HAP-1 (cell line): ENCODE measurements at regions not wholly inside any gene's neighbourhood (a gene's known extent, or its start where the extent isn't known, plus 50 kb on each side); places are given as distances from the start of the nearest gene placed in this dataset.

Experiments used
- DNase-seq, 2 experiments: peaks; one replicate each; pipeline ENCODE4 v3.0.0-alpha.2; 2016 to 2020; ENCODE audit warnings: low spot score in 2 of 2
- H3K27me3 ChIP-seq: fragments of 250-450 bp; sonication (Bioruptor Pico); 2 replicates; pipeline ENCODE4 v1.5.1; 2020; ENCODE audit warnings: low read depth, mild to moderate bottlenecking, moderate library complexity
- H3K36me3 ChIP-seq: fragments of 250-450 bp; sonication (Bioruptor Pico); replicated peaks from 2 replicates; pipeline ENCODE4 v1.5.1; 2020; ENCODE audit warnings: mild to moderate bottlenecking
- H3K4me1 ChIP-seq: fragments of 250-450 bp; sonication (Bioruptor Pico); 2 replicates; pipeline ENCODE4 v1.5.1; 2020; ENCODE audit warnings: mild to moderate bottlenecking
- H3K4me3 ChIP-seq: fragments of 250-450 bp; sonication (Bioruptor Pico); 2 replicates; pipeline ENCODE4 v1.5.1; 2020; ENCODE audit warnings: mild to moderate bottlenecking, moderate library complexity
- H3K9me3 ChIP-seq: fragments of 250-450 bp; sonication (Bioruptor Pico); 2 replicates; pipeline ENCODE4 v1.5.1; 2020; ENCODE audit warnings: mild to moderate bottlenecking, moderate library complexity
- in situ Hi-C: fragments of 300-500 bp; cut with MboI; formaldehyde crosslinking; loops from 3 replicates; pipeline ENCODE4 v1.14.3; 2020; ENCODE audit warnings: low sequenced_read_pairs, inconsistent platforms, mixed read lengths

DNA sequence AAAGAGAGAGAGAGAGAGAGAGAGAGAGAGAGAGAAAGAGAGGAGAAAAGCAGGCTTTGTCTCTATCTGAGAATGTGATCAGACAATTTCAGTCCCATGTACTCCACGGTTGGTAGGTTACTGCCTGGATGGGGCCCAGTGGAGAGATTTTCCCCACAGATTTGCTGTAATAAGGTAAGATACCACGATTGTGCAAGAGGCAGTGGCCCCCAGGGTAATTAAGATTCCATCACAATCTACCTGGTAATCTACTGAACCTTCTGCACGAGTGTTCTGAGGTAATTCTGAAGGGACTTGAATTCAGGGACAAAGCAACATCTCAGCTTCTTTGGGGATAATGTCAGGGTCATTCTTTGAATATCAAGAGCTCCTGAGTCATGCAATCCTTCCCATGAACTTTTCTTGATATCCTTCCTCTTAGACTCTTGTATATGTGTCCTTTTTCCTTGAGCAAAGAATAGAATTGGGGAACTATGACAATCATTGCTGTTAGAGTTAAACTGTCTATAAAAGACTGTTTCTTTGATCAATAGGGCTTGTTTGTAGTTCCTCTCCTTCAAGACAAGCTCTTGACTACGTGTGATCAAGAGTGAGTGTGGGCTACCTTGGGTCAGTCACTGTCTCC lies 306.6 kb downstream of the MAF start:
- Histone ChIP-seq H3K4me3 (no peak overlapping the region), H3K9me3 (no peaks in the 10 kb centered on the region; the same call in 1 of the 2 replicates), H3K36me3 (no peaks in the 10 kb centered on the region), H3K27me3 (no peaks in the 10 kb centered on the region), H3K4me1 (no peaks in the 10 kb centered on the region)
- DNase-seq: no peak
- in situ Hi-C loops: no loop called here

DNA sequence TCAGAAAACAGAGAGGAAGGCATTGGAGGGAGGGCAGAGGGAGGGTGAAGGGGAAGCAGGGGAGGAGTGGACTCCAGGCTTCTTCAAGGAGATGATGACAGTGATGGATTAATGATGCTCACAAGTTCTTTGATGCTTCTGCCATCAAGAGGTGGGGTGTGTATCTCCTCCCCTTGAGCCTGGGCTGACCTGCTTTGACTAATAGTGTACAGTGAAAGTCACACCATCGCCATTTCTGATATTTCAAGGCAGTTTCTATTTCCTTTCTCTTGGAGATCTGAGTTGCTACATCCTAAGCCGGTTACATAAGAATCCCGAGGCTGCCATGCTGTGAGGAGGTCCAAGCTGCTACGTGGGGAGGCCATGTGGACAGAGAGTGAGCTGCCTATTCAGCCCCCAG lies 312.5 kb downstream of the MAF start:
- no peaks in the 10 kb centered on the region for H3K36me3 ChIP-seq
- no peaks in the 10 kb centered on the region; the same call in 1 of the 2 replicates for H3K9me3 ChIP-seq
- in situ Hi-C loops: no loop called here
- no peaks in the 10 kb centered on the region for H3K27me3 ChIP-seq
- H3K4me3 ChIP-seq: no peak overlapping the region
- no peaks in the 10 kb centered on the region for H3K4me1 ChIP-seq
- DNase-seq: no peak

DNA sequence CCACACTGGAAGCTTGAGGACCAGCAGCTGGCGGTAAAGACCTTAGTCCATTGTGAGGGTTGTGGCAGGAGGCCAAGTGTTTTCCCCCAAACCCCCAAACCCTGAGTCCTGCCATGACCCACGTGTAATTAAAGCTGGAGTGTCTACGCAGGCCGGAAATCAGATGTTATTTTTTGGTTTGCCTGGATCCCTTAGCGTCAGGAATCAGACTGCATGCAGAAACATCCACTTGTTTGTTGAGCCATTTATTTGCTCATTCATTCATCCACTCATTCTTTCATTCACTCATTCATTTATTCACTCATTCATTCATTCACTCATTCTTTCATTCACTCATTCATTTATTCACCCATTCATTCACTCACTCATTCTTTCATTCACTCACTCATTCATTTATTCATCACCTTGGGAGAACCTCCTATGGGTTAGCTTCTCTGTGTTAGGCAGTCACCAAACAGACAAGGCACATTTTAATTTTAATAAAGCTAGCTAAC lies 313.1 kb downstream of the MAF start:
- DNase-seq: no peak
- H3K4me3 ChIP-seq: no peak overlapping the region
- no peaks in the 10 kb centered on the region for H3K27me3 ChIP-seq
- H3K36me3 ChIP-seq: no peaks in the 10 kb centered on the region
- no peaks in the 10 kb centered on the region; the same call in 1 of the 2 replicates for H3K9me3 ChIP-seq
- in situ Hi-C loops: no loop called here
- H3K4me1 ChIP-seq: no peaks in the 10 kb centered on the region

DNA sequence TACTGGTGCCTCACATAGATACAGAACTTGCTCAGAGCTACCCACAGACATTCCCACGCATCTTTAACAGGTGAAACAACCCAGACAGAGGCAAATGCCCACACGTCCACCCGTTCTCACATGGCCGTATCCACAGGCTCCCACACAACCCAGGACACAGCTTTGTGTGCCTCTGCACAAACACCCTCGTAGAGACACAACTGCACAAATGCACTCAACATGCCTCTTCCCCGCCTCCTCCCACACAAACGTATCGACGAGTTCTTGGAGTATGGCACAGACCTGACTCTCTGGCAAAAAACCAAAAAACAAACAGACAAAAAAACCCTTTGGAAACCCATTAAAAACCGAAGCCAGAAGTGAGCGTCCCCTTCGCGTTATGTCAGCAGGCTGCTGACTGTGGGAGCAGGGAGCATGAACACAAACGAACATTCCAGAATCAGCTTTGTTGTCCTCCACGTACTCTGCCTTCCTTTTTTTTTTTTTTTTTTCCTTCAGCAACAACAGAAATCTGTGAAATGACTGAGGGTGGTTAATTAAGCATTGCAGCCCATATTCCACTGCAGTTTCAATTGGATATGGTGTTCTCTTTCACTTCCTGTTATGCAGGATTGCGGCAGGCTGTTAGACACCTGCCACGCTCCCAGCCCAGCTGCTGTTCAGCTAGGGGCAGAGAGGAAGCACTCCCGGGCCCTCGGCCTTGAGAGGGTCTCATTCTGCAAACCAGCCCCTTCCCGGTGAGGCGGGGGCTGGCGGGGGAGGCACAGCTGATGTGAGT lies 313.7 kb downstream of the MAF start:
- Histone ChIP-seq H3K36me3 (no peaks in the 10 kb centered on the region), H3K27me3 (no peaks in the 10 kb centered on the region), H3K9me3 (no peaks in the 10 kb centered on the region; the same call in 1 of the 2 replicates), H3K4me1 (no peaks in the 10 kb centered on the region), H3K4me3 (no peak overlapping the region)
- no peak for DNase-seq
- in situ Hi-C loops: no loop called here

DNA sequence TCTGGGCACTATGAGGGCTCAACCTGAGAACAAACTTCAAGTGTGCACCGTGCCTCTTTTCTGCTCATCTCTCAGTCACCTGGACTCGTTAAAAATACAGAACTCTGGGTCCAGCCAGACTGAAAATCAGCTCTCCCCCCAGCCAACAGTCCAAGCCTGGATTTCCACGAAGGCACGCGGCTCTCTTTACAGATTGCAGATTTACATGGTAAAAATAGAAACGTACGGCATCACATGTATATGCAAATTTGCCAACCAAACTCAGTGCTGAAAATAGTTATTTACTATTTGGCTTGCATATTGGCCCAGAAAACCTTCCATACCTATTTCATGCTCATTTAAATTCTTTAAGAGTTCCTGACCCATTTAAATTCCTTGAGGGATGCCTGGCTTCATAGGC lies 315.8 kb downstream of the MAF start:
- Histone ChIP-seq H3K27me3 (no peaks in the 10 kb centered on the region), H3K4me1 (no peaks in the 10 kb centered on the region), H3K9me3 (no peaks in the 10 kb centered on the region), H3K4me3 (no peak overlapping the region), H3K36me3 (no peaks in the 10 kb centered on the region)
- no peak for DNase-seq
- in situ Hi-C loops: no loop called here

- in situ Hi-C loops: no loop called here
- DNase-seq: no peak
- no peaks in the 10 kb centered on the region for H3K9me3 ChIP-seq
- H3K36me3 ChIP-seq: no peaks in the 10 kb centered on the region
- no peaks in the 10 kb centered on the region for H3K4me1 ChIP-seq
- H3K27me3 ChIP-seq: no peaks in the 10 kb centered on the region
- no peak overlapping the region for H3K4me3 ChIP-seq
These were observed 317.0 kb downstream of the MAF start for GRCh38 chr16:79283578-79283977.

GRCh38 chr16:79282806-79283205 lies 317.7 kb downstream of the MAF start:
- Histone ChIP-seq H3K4me3 (no peak overlapping the region), H3K27me3 (no peaks in the 10 kb centered on the region), H3K9me3 (no peaks in the 10 kb centered on the region), H3K4me1 (no peaks in the 10 kb centered on the region), H3K36me3 (no peaks in the 10 kb centered on the region)
- DNase-seq: no peak
- in situ Hi-C loops: no loop called here

- no peaks in the 10 kb centered on the region for H3K9me3 ChIP-seq
- H3K4me1 ChIP-seq: no peaks in the 10 kb centered on the region
- in situ Hi-C loops: no loop called here
- DNase-seq: no peak
- no peaks in the 10 kb centered on the region for H3K36me3 ChIP-seq
- no peak overlapping the region for H3K4me3 ChIP-seq
- H3K27me3 ChIP-seq: no peaks in the 10 kb centered on the region
These were observed 322.0 kb downstream of the MAF start for GRCh38 chr16:79278506-79278905.

DNA sequence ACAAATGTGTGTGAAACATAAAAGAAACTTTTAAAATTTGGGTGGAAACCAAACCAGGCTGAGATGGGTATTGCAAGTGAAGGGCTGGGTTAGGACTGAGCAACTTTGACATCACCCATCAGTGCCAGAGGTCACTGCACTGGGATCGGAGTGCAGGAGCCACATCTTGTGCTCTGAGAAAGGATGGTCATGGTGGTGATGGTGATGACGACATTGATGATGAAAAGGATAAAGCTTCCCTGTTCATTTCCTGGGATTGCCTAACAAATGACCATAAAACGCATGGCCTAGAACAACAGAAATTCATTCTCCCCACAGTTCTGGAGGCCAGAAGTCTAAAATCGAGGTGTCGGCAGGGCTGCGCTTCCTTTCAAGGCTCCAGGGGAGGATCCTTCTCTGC lies 324.0 kb downstream of the MAF start:
- H3K9me3 ChIP-seq: no peaks in the 10 kb centered on the region
- no peaks in the 10 kb centered on the region for H3K27me3 ChIP-seq
- H3K36me3 ChIP-seq: no peaks in the 10 kb centered on the region
- H3K4me1 ChIP-seq: no peaks in the 10 kb centered on the region
- in situ Hi-C loops: no loop called here
- no peak overlapping the region for H3K4me3 ChIP-seq
- DNase-seq: no peak

DNA sequence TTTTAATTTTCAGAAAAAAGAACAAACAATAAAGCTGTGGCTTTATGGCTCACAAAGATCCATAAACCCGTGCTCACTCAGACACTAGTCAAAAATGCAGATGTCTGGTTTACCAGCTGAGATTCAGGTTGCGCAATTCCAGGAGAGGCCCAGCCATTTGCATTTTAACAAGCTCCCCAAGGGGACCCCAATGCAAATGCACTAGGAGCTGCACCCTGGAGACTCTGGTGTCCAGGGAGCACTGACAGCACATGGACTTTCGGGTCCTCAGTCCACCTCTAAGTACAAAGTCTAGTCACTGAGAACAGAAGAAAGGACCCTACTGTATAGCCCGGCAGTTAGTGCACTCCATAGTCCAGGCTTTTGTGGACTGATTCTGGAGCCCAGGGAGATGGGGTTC lies 326.3 kb downstream of the MAF start:
- no peaks in the 10 kb centered on the region for H3K36me3 ChIP-seq
- no peaks in the 10 kb centered on the region for H3K4me1 ChIP-seq
- in situ Hi-C loops: no loop called here
- no peaks in the 10 kb centered on the region for H3K27me3 ChIP-seq
- H3K9me3 ChIP-seq: no peaks in the 10 kb centered on the region
- H3K4me3 ChIP-seq: no peak overlapping the region
- DNase-seq: no peak

DNA sequence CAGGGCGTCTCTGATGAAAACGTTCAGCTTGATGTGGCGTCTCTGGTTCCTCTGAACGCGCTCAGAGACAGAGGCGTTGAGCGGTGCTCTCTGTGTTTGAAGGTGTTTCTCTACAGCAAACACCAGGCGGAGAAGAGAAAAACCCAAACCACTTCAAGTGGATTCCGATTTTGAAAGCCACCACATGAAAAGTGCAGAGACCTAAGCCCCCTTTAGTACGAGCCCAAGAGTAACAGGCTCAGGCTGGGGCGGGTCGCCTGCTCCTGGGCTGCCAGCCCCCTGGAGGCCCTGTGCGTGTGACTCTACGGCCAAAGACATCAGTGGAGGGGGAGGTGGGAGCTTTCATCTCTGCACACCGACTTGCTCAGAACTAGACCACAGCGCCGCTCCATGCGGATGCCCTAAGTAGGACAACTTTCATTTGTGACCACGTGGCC lies 328.4 kb downstream of the MAF start:
- H3K4me3 ChIP-seq: no peak overlapping the region
- in situ Hi-C loops: no loop called here

DNA sequence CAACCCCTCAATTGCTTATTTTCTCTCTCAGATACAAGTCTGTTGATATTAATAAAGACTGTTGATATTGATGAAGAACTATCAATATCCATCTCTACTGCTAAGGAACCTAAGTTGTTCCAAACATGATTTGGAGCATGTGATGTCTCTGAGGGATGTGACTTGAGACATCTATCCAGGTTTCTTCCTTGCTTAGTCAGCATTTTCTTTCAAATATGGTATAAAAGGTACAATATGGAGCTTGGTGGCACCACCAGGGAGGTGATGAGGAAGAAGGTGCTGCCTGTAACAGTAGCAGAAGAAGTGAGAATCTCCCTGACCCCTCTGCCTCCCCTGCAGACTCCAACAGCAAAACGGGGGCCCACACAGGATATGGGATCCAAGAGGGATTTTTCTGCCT lies 329.0 kb downstream of the MAF start:
- Histone ChIP-seq H3K4me1 (no peaks in the 10 kb centered on the region), H3K9me3 (no peaks in the 10 kb centered on the region), H3K36me3 (no peaks in the 10 kb centered on the region), H3K4me3 (no peak overlapping the region), H3K27me3 (no peaks in the 10 kb centered on the region)
- in situ Hi-C loops: no loop called here
- no peak for DNase-seq

More for the DNA sequence above, 328.4 kb downstream of the MAF start:
- Histone ChIP-seq H3K36me3 (no peaks in the 10 kb centered on the region), H3K4me1 (no peaks in the 10 kb centered on the region), H3K27me3 (no peaks in the 10 kb centered on the region), H3K9me3 (no peaks in the 10 kb centered on the region)
- DNase-seq: no peak

DNA sequence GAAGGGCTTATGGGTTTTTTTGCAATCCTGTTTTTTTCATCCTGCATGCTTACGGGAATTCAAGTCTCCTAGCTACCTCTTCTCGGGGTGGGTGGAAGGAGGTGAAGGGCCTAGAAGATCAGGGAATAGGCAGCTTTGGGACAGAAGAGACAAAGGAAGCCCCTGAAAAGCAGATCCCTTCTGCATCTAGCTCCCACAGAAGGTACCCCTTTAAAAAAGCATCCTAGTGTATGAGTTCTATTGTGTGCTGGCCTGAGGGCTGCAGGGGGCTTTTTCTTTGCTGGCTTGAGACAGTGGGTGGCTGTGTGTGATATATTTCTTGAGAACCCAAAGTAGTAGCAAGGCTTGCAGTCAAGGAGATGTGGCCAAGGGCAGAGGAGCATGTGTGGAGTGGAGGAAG lies 330.5 kb downstream of the MAF start:
- Histone ChIP-seq H3K4me3 (no peak overlapping the region), H3K36me3 (no peaks in the 10 kb centered on the region), H3K9me3 (no peaks in the 10 kb centered on the region), H3K27me3 (no peaks in the 10 kb centered on the region), H3K4me1 (no peaks in the 10 kb centered on the region)
- no peak for DNase-seq
- in situ Hi-C loops: no loop called here

GRCh38 chr16:79269211-79269863 lies 331.2 kb downstream of the MAF start:
- no peaks in the 10 kb centered on the region for H3K9me3 ChIP-seq
- H3K27me3 ChIP-seq: no peaks in the 10 kb centered on the region
- H3K4me1 ChIP-seq: no peaks in the 10 kb centered on the region
- in situ Hi-C loops: no loop called here
- no peak for DNase-seq
- no peaks in the 10 kb centered on the region for H3K36me3 ChIP-seq
- H3K4me3 ChIP-seq: no peak overlapping the region
